IMR-90 (cell line): ENCODE measurements at regions not wholly inside any gene's neighbourhood (a gene's known extent, or its start where the extent isn't known, plus 50 kb on each side); places are given as distances from the start of the nearest gene placed in this dataset.

Experiments used
- BHLHE40 ChIP-seq: fragments of 150-350 bp; IDR thresholded peaks from 2 replicates; pipeline ENCODE4 v1.6.1; 2016; ENCODE audit warnings: mild to moderate bottlenecking, low read depth, low read length
- CHD1 ChIP-seq: IDR thresholded peaks from 2 replicates; pipeline ENCODE4 v1.6.1; 2012; ENCODE audit warnings: low read depth, low read length, improper control_type of control experiment
- FOS ChIP-seq: fragments of 150-350 bp; IDR thresholded peaks from 2 replicates; pipeline ENCODE4 v1.6.1; 2016; ENCODE audit warnings: low read depth, low read length
- MAFK ChIP-seq: IDR thresholded peaks from 2 replicates; pipeline ENCODE4 v1.6.1; 2012; ENCODE audit warnings: low read depth, low read length, improper control_type of control experiment
- MXI1 ChIP-seq: IDR thresholded peaks from 2 replicates; pipeline ENCODE4 v1.6.1; 2012; ENCODE audit warnings: low read depth, mild to moderate bottlenecking, low read length, moderate library complexity, borderline replicate concordance
- POLR2A ChIP-seq: IDR thresholded peaks from 2 replicates; pipeline ENCODE4 v1.6.1; 2012; ENCODE audit warnings: mild to moderate bottlenecking, low read depth, low read length
- SMC3 ChIP-seq: fragments of 150-350 bp; IDR thresholded peaks from 2 replicates; pipeline ENCODE4 v1.6.1; 2016; ENCODE audit warnings: low read depth, mild to moderate bottlenecking, antibody characterized with exemption, low read length, moderate library complexity
- TF ChIP-seq, protein P1 (sequence below): conservative IDR thresholded peaks from 2 replicates; pipeline ENCODE4 v1.5.1; 2012; ENCODE audit warnings: mild to moderate bottlenecking, low read depth, low read length, improper control_type of control experiment
- TF ChIP-seq, protein P2 (sequence below): fragments of 150-350 bp; IDR thresholded peaks from 2 replicates; pipeline ENCODE4 v1.6.1; 2017; ENCODE audit warnings: mild to moderate bottlenecking, antibody characterized with exemption, low read length, low read depth

DNA sequence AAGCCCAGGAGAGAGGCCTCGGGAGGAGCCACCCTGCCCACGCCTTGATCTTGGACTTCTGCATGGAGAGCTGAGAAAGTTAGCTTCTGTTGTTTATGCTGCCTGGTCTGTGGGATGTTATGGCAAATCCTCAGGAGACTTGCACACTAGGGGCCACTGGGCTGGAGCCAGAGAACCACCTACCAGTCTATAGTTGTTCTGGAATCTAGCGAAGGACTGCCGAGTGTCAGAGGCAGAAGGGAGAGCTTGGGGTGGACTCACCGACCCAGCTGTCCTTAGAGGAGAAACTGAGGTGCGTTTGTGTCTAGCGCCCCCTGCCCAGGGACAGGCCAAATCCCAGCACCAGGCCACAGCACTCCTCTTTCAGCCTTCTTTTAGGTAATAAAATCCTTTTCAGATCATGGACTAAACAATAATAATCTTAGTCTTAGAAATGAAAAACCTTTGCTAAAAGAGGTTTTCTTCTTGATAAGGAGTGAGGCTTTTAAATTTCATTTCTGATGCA, 398.7 kb upstream of the SALL3 start:
- TF ChIP-seq, protein P1, sequence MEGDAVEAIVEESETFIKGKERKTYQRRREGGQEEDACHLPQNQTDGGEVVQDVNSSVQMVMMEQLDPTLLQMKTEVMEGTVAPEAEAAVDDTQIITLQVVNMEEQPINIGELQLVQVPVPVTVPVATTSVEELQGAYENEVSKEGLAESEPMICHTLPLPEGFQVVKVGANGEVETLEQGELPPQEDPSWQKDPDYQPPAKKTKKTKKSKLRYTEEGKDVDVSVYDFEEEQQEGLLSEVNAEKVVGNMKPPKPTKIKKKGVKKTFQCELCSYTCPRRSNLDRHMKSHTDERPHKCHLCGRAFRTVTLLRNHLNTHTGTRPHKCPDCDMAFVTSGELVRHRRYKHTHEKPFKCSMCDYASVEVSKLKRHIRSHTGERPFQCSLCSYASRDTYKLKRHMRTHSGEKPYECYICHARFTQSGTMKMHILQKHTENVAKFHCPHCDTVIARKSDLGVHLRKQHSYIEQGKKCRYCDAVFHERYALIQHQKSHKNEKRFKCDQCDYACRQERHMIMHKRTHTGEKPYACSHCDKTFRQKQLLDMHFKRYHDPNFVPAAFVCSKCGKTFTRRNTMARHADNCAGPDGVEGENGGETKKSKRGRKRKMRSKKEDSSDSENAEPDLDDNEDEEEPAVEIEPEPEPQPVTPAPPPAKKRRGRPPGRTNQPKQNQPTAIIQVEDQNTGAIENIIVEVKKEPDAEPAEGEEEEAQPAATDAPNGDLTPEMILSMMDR: no peak
- TF ChIP-seq, protein P2, sequence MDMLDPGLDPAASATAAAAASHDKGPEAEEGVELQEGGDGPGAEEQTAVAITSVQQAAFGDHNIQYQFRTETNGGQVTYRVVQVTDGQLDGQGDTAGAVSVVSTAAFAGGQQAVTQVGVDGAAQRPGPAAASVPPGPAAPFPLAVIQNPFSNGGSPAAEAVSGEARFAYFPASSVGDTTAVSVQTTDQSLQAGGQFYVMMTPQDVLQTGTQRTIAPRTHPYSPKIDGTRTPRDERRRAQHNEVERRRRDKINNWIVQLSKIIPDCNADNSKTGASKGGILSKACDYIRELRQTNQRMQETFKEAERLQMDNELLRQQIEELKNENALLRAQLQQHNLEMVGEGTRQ: no peak
- TF ChIP-seq MXI1 (no peak), MAFK (no peak), FOS (no peak), SMC3 (no peak), CHD1 (no peak), POLR2A (no peak), BHLHE40 (no peak)
